PC-9 (cell line): ENCODE measurements at regions not wholly inside any gene's neighbourhood (a gene's known extent, or its start where the extent isn't known, plus 50 kb on each side); places are given as distances from the start of the nearest gene placed in this dataset.

ENCODE experiments used
- BruUV-seq: library from RNA; stranded (reverse); fragments of 400-500 nt; replicated peaks from 2 replicates; lab custom pipeline; 2021; lab: Mats Ljungman, UMichigan
- CTCF ChIA-PET: fragments of 300-600 bp; sonication (Branson Sonifier 250); formaldehyde crosslinking; loops from one replicate; lab custom pipeline; 2022; ENCODE audit warnings: antibody characterized with exemption; lab: Charles Lee
- POLR2A ChIA-PET: fragments of 300-600 bp; sonication (Branson Sonifier 250); formaldehyde crosslinking; loops from one replicate; lab custom pipeline; 2022; ENCODE audit warnings: antibody characterized with exemption; ENCODE audit not compliant: unreplicated experiment; lab: Charles Lee
- DNase-seq, 2 experiments: peaks; one replicate each; pipeline versions ENCODE4 v3.0.0 to v3.0.0-alpha.2; 2015 to 2022; ENCODE audit warnings: mixed read lengths in 1 of 2
- H2AFZ ChIP-seq: fragments of 200-600 bp; sonication (generic); 2 replicates; pipeline ENCODE4 v1.8.1; 2017; ENCODE audit warnings: antibody characterized with exemption
- H3F3A ChIP-seq: fragments of 200-600 bp; sonication (generic); 2 replicates; pipeline ENCODE4 v1.8.1; 2017; ENCODE audit warnings: antibody characterized with exemption, mild to moderate bottlenecking, low read depth; ENCODE audit not compliant: insufficient read depth
- H3K27ac ChIP-seq: fragments of 200-600 bp; sonication (generic); 2 replicates; pipeline ENCODE4 v1.6.1; 2016; ENCODE audit warnings: mixed run types
- H3K27me3 ChIP-seq: fragments of 200-600 bp; sonication (generic); 2 replicates; pipeline ENCODE4 v1.6.1; 2016; ENCODE audit warnings: low read depth, mixed run types; ENCODE audit not compliant: insufficient read depth
- H3K36me3 ChIP-seq: fragments of 200-600 bp; sonication (generic); 2 replicates; pipeline ENCODE4 v1.6.1; 2016; ENCODE audit warnings: low read depth, mixed run types
- H3K4me1 ChIP-seq: fragments of 200-600 bp; sonication (generic); replicated peaks from 2 replicates; pipeline ENCODE4 v1.6.1; 2016; ENCODE audit warnings: mixed run types; ENCODE audit not compliant: insufficient read depth
- H3K4me2 ChIP-seq: fragments of 200-600 bp; sonication (generic); 2 replicates; pipeline ENCODE4 v1.6.1; 2017; ENCODE audit warnings: mixed run types
- H3K4me3 ChIP-seq: fragments of 200-600 bp; sonication (generic); 2 replicates; pipeline ENCODE4 v1.6.1; 2016; ENCODE audit warnings: mixed run types
- H3K79me2 ChIP-seq: fragments of 200-600 bp; sonication (generic); 2 replicates; pipeline ENCODE4 v1.6.1; 2017; ENCODE audit warnings: low read depth, mixed run types
- H3K9me2 ChIP-seq: fragments of 200-600 bp; sonication (generic); 2 replicates; pipeline ENCODE4 v1.8.1; 2017; ENCODE audit warnings: mild to moderate bottlenecking; ENCODE audit not compliant: insufficient read depth
- H3K9me3 ChIP-seq: fragments of 200-600 bp; sonication (generic); 2 replicates; pipeline ENCODE4 v1.8.1; 2016; ENCODE audit warnings: low read depth; ENCODE audit not compliant: insufficient read depth
- H4K20me1 ChIP-seq: fragments of 200-600 bp; sonication (generic); 2 replicates; pipeline ENCODE4 v1.8.1; 2017; ENCODE audit not compliant: insufficient read depth
- CTCF ChIP-seq: fragments of 200-600 bp; sonication (generic); conservative IDR thresholded peaks from 2 replicates; pipeline ENCODE4 v1.6.1; 2017; ENCODE audit warnings: mixed run types, antibody characterized with exemption, mild to moderate bottlenecking, moderate library complexity
- EZH2 ChIP-seq: fragments of 200-600 bp; sonication (generic); IDR thresholded peaks from 2 replicates; pipeline ENCODE4 v1.8.0; 2017; ENCODE audit warnings: antibody characterized with exemption, low read depth
- intact Hi-C: fragments of 100-400 bp; cut with micrococcal nuclease; formaldehyde crosslinking; loops from one replicate; pipeline ENCODE4 v1.10.0; 2022; ENCODE audit not compliant: unreplicated experiment

GRCh38 chr16:87043231-87044031 is 273.8 kb downstream of the C16orf95 start:
- no peaks in the 10 kb centered on the region for H4K20me1 ChIP-seq
- ChIA-PET CTCF (no interaction called here), POLR2A (no interaction called here)
- TF ChIP-seq EZH2 = no peak
- TF ChIP-seq CTCF = no peak
- no peaks in the 10 kb centered on the region for H3K9me3 ChIP-seq
- BruUV-seq = no TSS peak
- peaks cover 89% of the 10 kb centered on the region for H3K27me3 ChIP-seq
- H3K4me3 ChIP-seq = no peak overlapping the region
- no peak overlapping the region for H2AFZ ChIP-seq
- intact Hi-C loops = no loop called here
- H3K36me3 ChIP-seq = no peaks in the 10 kb centered on the region
- H3K79me2 ChIP-seq = no peaks in the 10 kb centered on the region
- H3K4me2 ChIP-seq = no peak overlapping the region
- no peaks in the 10 kb centered on the region for H3K9me2 ChIP-seq
- DNase-seq = no peak
- no peak overlapping the region for H3K27ac ChIP-seq
- no peaks in the 10 kb centered on the region for H3F3A ChIP-seq
- H3K4me1 ChIP-seq = no peaks in the 10 kb centered on the region

GRCh38 chr16:87044032-87044382 is 273.2 kb downstream of the C16orf95 start:
- Histone ChIP-seq H3K4me3 (no peak overlapping the region), H3K4me2 (no peak overlapping the region), H3K4me1 (no peaks in the 10 kb centered on the region), H2AFZ (no peak overlapping the region), H3K27ac (no peak overlapping the region), H4K20me1 (no peaks in the 10 kb centered on the region), H3K36me3 (no peaks in the 10 kb centered on the region), H3K9me3 (no peaks in the 10 kb centered on the region), H3K79me2 (no peaks in the 10 kb centered on the region), H3K9me2 (no peaks in the 10 kb centered on the region), H3F3A (no peaks in the 10 kb centered on the region), H3K27me3 (peaks cover 95% of the 10 kb centered on the region)
- CTCF ChIA-PET = no interaction called here
- no TSS peak for BruUV-seq
- POLR2A ChIA-PET = no interaction called here
- intact Hi-C loops = no loop called here
- no peak for DNase-seq
- TF ChIP-seq EZH2 (no peak), CTCF (no peak)

GRCh38 chr16:87044829-87045228 is 272.4 kb downstream of the C16orf95 start:
- POLR2A ChIA-PET = no interaction called here
- Histone ChIP-seq H3K4me1 (no peaks in the 10 kb centered on the region), H2AFZ (no peak overlapping the region), H3F3A (no peaks in the 10 kb centered on the region), H4K20me1 (no peaks in the 10 kb centered on the region), H3K27me3 (peaks cover 95% of the 10 kb centered on the region), H3K4me2 (no peak overlapping the region), H3K4me3 (no peak overlapping the region), H3K9me3 (no peaks in the 10 kb centered on the region), H3K79me2 (no peaks in the 10 kb centered on the region), H3K36me3 (no peaks in the 10 kb centered on the region), H3K27ac (no peak overlapping the region), H3K9me2 (no peaks in the 10 kb centered on the region)
- CTCF ChIA-PET = no interaction called here
- intact Hi-C loops = no loop called here
- no peak for TF ChIP-seq EZH2
- no peak for TF ChIP-seq CTCF
- no peak for DNase-seq
- no TSS peak for BruUV-seq
